ENCODE measurements at regions not wholly inside any gene's neighbourhood (a gene's known extent, or its start where the extent isn't known, plus 50 kb on each side); places are given as distances from the start of the nearest gene placed in this dataset.
"Not testable (repeated sequence)": the region's sequence is repeated elsewhere in the genome, so short reads cannot be mapped to it uniquely, and the experiment has no call there.

DNA sequence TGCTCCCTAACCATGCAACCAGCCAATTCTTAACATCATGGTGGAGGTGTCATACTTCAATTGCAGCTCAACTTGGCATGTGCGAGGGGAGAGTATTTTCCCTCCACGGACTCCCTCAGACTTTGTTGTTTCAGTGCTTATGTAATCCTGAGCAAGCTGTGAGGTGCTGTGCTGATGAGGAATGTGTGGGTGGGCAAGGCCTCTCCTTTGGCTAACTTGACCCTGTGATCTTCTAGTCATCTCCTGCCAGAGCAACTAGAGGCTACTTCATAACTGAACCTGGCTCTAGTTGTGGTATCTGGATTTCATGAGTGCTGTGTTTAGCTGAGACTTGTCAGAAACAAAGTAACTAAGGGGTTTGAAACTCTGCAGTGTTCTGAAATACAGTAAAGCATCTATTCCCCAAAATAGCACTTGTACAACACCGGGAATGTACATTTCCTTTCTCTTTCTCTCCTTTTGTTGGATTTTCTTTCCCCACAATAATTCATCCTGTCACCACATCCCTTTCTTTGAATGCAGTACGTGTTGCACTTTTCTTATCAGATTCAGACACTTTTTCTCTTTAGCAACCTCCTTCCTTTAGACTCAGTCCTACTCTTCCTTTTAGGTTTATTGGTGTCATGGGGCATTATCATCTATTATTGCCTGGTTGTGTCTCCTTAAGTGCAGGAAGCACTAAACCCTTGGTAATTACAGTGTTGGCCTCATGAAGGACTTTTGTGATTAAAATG, 415.2 kb upstream of the NR3C2 start:
- DNase-seq (ENCODE audit: low read depth) = no peak
- in situ Hi-C loops (cut with HindIII; ENCODE audit: low pct_unique_long_range_greater_than_20kb, low sequenced_read_pairs) = no loop called here

DNA sequence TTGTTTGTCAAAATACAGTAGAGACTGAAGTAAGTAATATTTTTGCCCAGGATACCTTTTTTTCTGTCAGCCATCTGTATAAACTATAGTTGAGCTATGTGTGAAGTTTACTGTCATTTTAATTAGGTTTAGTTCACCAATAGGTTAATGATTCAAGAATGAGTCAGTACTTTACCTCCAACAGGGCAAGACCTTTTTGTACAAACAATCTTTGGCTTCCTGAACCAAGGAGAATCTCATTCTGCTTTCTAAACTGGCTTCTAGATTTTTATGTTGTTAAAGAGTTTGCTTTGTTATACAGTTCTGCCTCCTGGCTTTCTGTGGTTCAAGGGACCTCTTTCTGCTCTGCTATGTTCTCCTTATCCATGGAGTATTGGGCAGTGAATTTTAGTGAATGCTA, 412.0 kb upstream of the NR3C2 start:
- DNase-seq (ENCODE audit: low read depth) = peak; percentile 68
- in situ Hi-C loops (cut with HindIII; ENCODE audit: low pct_unique_long_range_greater_than_20kb, low sequenced_read_pairs) = no loop called here

- in situ Hi-C loops (cut with HindIII; ENCODE audit: low pct_unique_long_range_greater_than_20kb, low sequenced_read_pairs) = no loop called here
These were observed 410.0 kb upstream of the NR3C2 start for GRCh38 chr4:148852092-148852699.

GRCh38 chr4:148850257-148850995, 408.2 kb upstream of the NR3C2 start:
- in situ Hi-C loops (cut with HindIII; ENCODE audit: low pct_unique_long_range_greater_than_20kb, low sequenced_read_pairs) = no loop called here
- DNase-seq (ENCODE audit: low read depth) = peak; percentile 65

More at GRCh38 chr4:148852092-148852699, 410.0 kb upstream of the NR3C2 start:
- no peak for DNase-seq (ENCODE audit: low read depth)

GRCh38 chr4:148849581-148849980, 407.4 kb upstream of the NR3C2 start:
- no peak for DNase-seq (ENCODE audit: low read depth)
- in situ Hi-C loops (cut with HindIII; ENCODE audit: low pct_unique_long_range_greater_than_20kb, low sequenced_read_pairs) = no loop called here

- in situ Hi-C loops (cut with HindIII; ENCODE audit: low pct_unique_long_range_greater_than_20kb, low sequenced_read_pairs) = no loop called here
These were observed 405.5 kb upstream of the NR3C2 start for GRCh38 chr4:148847544-148848255.

DNA sequence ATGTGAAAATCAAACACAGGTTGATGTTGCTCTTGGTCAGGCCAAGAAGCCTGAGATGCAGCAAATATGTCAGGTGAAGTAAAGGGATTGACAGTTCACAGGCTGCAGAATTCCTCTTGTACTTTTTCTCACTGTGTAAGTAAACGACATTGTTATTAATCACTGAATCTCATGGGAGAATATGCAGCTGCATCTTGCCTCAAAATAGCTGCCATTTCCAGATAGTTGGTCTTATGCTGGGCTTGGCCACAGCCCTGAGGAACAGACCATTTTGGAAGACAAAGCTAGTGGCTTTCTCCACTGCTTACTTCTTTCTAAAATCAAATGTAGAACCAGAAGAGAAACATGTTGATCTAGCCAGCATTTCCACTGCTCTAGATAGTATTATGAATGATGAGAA, 403.4 kb upstream of the NR3C2 start:
- in situ Hi-C loops (cut with HindIII; ENCODE audit: low pct_unique_long_range_greater_than_20kb, low sequenced_read_pairs) = no loop called here
- DNase-seq (ENCODE audit: low read depth) = no peak

More at GRCh38 chr4:148847544-148848255, 405.5 kb upstream of the NR3C2 start:
- DNase-seq (ENCODE audit: low read depth) = no peak

DNA sequence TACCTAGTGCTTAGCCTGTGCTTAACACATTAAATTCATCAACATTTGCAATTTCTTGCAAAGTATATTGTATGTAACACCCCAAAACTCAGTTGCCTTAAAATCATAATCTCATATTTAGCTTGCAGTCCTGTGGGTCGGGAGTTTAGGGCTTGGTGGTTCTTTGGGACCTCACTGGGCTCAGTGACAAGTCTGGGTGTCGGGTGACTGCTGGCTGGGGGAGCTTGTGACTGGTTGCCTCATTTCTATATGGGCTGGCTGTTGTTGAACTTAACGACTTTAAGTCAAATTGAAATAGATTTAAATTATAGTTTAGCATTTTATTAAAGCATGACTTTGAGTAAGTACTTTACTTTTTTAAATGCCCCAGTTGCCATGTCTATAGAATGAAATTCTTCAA, 401.4 kb upstream of the NR3C2 start:
- no peak for DNase-seq (ENCODE audit: low read depth)
- in situ Hi-C loops (cut with HindIII; ENCODE audit: low pct_unique_long_range_greater_than_20kb, low sequenced_read_pairs) = no loop called here

DNA sequence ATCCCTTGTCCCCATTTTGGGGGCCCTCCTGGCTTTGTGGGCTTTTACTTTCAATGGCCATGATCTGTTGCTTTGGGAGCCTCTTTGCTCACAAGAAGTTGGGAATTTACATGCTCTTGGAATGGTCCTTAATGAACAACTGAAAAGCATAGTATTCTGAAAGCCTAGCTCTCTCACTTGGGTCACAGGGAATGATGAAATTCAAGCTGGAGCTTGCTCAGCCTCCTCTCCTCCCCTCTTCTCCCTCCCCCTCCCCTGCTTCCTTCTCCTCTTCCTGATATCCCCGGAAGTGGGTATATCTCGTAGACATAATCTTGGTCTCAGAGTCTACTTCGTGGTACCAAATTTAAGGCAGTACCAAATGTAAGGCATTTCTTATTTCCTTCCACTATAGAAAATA, 400.6 kb upstream of the NR3C2 start:
- DNase-seq (ENCODE audit: low read depth) = no peak
- in situ Hi-C loops (cut with HindIII; ENCODE audit: low pct_unique_long_range_greater_than_20kb, low sequenced_read_pairs) = no loop called here

DNA sequence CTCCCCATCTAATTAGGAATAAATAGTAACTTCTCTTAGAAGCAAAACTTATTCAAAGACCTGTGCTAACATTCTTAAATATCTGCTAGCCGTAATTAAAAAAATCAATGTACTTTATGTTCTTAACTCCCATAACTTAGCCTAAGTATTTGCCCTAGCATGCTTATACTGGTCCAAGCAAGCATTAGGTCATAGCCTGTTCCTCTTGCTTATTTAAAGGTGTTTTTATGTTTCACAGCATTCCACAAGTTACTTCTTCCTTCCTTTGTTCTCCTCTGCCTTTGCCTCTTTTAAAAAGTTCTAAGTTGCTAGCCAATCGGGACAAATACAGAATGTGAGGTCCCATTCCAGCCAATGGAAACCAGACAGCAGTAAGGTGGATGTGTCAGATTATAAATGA, 395.4 kb upstream of the NR3C2 start:
- in situ Hi-C loops (cut with HindIII; ENCODE audit: low pct_unique_long_range_greater_than_20kb, low sequenced_read_pairs); DNase-seq (ENCODE audit: low read depth): not testable (repeated sequence)

- DNase-seq (ENCODE audit: low read depth) = peak; percentile 18
- in situ Hi-C loops (cut with HindIII; ENCODE audit: low pct_unique_long_range_greater_than_20kb, low sequenced_read_pairs) = no loop called here
These were observed 392.8 kb upstream of the NR3C2 start for GRCh38 chr4:148834804-148835631.

- in situ Hi-C loops (cut with HindIII; ENCODE audit: low pct_unique_long_range_greater_than_20kb, low sequenced_read_pairs) = no loop called here
- peak; percentile 61 for DNase-seq (ENCODE audit: low read depth)
These were observed 389.7 kb upstream of the NR3C2 start for GRCh38 chr4:148831945-148832344.

DNA sequence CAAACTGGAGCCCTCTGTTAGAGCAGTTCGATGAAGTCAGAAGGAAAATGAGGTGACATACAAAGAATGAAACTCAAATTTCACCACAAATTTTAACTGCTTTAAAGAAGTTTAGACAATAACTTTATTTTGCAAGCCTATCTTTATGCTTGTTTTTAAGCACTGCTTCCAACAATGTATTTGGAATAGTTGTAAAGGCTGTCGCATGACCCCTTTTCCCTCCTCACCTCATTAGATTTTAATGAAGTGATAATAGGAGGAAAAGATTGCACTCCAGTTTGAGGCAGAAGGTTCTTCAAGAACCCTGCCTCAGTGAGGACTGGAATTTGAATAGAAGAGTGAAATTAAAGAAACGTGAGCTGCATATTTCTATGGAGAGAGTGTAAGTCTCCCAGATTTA, 386.1 kb upstream of the NR3C2 start:
- no peak for DNase-seq (ENCODE audit: low read depth)
- in situ Hi-C loops (cut with HindIII; ENCODE audit: low pct_unique_long_range_greater_than_20kb, low sequenced_read_pairs) = no loop called here

DNA sequence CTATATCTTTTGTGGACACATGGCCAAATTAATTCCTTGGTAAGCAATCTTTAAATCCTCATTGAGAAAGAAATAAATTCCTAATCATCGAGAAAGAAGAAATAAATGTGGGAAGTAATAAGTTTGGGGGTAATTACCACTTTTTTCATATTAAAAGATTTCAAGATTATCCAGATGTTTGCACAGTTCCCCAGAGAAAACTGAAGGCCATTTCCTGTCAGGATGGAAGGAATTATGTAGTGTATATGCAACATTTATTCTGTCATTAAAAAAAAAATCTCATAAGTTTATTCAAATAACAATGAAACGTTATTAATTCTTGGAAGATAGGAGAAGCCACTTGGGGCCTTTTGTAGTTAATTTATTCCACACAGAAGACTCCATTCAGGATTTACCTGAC, 385.6 kb upstream of the NR3C2 start:
- DNase-seq (ENCODE audit: low read depth) = no peak
- in situ Hi-C loops (cut with HindIII; ENCODE audit: low pct_unique_long_range_greater_than_20kb, low sequenced_read_pairs) = no loop called here

DNA sequence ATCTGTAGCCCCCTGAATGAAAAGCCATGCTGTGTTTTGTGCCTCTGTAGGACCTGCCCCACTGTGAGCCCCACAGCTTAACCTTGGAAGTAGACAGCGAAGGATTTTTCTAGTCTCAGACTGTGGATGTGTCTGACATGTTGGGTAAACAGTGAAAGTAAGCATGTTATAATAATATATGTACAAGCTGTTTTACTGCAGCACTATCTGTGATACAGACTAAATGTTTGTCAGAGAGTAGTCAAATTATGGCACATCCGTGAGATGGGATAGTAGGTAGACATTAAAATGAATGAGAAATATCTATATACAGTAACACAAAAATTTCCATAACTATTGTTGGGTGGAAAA, 381.2 kb upstream of the NR3C2 start:
- in situ Hi-C loops (cut with HindIII; ENCODE audit: low pct_unique_long_range_greater_than_20kb, low sequenced_read_pairs) = no loop called here
- no peak for DNase-seq (ENCODE audit: low read depth)

- in situ Hi-C loops (cut with HindIII; ENCODE audit: low pct_unique_long_range_greater_than_20kb, low sequenced_read_pairs) = no loop called here
- no peak for DNase-seq (ENCODE audit: low read depth)
These were observed 380.6 kb upstream of the NR3C2 start for GRCh38 chr4:148822572-148823418.

GRCh38 chr4:148814030-148814429, 371.8 kb upstream of the NR3C2 start:
- no peak for DNase-seq (ENCODE audit: low read depth)
- in situ Hi-C loops (cut with HindIII; ENCODE audit: low pct_unique_long_range_greater_than_20kb, low sequenced_read_pairs) = no loop called here
